GM12865 (cell line): ENCODE measurements at regions not wholly inside any gene's neighbourhood (a gene's known extent, or its start where the extent isn't known, plus 50 kb on each side); places are given as distances from the start of the nearest gene placed in this dataset.

ENCODE experiments used
- DNase-seq: peaks from one replicate; pipeline ENCODE4 v3.0.0; 2010; ENCODE audit warnings: low read depth
- H3K4me3 ChIP-seq: 2 replicates; pipeline ENCODE4 v1.5.1; 2011; ENCODE audit warnings: mild to moderate bottlenecking, low read depth, low read length, control low read depth
- CTCF ChIP-seq: IDR thresholded peaks from 2 replicates; pipeline ENCODE4 v1.5.1; 2011; ENCODE audit warnings: low read length, control low read depth, low read depth, inconsistent platforms; ENCODE audit not compliant: insufficient read depth; ENCODE audit errors: missing control alignments

- no peak overlapping the region for H3K4me3 ChIP-seq
- no peak for DNase-seq
- TF ChIP-seq CTCF = no peak
These were observed 151.5 kb downstream of the CHST1 start for GRCh38 chr11:45513821-45514340.

GRCh38 chr11:45512471-45513148 lies 152.8 kb downstream of the CHST1 start:
- no peak for DNase-seq
- H3K4me3 ChIP-seq = no peak overlapping the region
- no peak for TF ChIP-seq CTCF

DNA sequence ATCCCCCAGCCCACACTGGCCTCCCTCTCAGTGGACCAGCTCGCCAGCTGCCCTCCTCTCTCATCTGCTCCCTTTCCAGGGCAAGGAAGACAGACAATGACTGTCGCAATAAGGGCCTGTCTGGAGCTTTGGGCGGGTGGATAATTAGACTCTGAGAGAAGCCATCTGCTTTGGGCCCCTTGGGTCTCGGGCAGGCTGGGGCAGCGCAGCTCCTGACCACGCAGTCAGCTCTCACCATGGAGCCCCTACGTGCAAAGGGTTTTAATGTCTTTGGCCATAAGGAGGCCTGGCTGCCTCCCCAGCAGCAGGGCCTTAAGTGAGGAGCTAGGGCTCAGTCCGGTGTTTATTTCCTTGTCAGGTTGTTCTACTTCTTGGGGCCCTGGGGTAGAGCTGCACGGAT lies 153.9 kb downstream of the CHST1 start:
- no peak for TF ChIP-seq CTCF
- no peak overlapping the region for H3K4me3 ChIP-seq
- no peak for DNase-seq

DNA sequence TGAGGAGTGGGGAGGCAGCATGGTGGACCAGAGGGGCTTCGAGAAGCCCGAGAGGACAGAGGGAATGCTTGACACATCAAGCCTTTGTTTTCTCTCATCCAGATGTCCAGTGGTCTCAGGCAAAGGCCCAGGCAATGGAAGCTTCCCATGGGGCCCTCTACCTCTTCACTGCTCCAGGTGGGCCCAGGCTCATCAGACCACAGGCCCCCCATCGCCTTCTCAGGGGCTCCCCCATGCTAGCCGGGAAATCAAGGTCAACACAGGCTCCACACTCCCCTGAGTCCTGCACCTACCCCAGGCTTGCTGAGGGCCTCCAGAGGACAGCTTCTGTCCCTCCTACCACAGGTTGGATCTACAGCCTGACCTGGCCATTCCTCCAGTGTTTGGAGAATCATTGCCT lies 157.5 kb downstream of the CHST1 start:
- DNase-seq = no peak
- no peak for TF ChIP-seq CTCF
- H3K4me3 ChIP-seq = no peak overlapping the region

DNA sequence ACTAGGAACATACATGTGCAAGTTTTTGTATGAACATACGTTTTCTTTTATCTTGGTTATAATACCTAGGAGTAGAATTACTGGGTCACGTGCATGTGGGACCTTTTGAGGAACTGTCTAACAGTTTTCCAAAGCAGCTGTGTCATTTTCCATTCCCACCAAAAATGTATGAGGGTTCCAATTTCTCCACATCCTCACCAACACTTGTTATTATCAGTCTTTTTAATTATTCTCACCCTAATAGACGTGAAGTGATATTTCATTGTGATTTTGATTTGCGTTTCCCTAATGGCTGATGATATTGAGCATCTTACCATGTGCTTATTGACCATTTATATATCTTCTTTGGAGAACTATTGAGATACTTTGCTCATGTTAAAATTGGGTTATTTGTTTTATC lies 162.1 kb downstream of the CHST1 start:
- no peak for DNase-seq
- TF ChIP-seq CTCF = no peak
- H3K4me3 ChIP-seq = no peak overlapping the region

GRCh38 chr11:45502226-45502545 lies 163.2 kb downstream of the CHST1 start:
- TF ChIP-seq CTCF = no peak
- no peak overlapping the region for H3K4me3 ChIP-seq
- no peak for DNase-seq
